Endothelial cell of umbilical vein (primary cell): ENCODE measurements at regions not wholly inside any gene's neighbourhood (a gene's known extent, or its start where the extent isn't known, plus 50 kb on each side); places are given as distances from the start of the nearest gene placed in this dataset.

ENCODE experiments used
- BruUV-seq: library from RNA; stranded (reverse); fragments of 400-500 nt; replicated peaks from 2 replicates; lab custom pipeline; 2021; lab: Mats Ljungman, UMichigan
- CTCF ChIA-PET: fragments of 300-600, 350-600 bp; sonication (Branson Sonifier 250); formaldehyde crosslinking; loops from one replicate; lab custom pipeline; 2021; ENCODE audit warnings: antibody characterized with exemption, inconsistent platforms; lab: Charles Lee
- POLR2A ChIA-PET: fragments of 300-600, 350-600 bp; sonication (Branson Sonifier 250); formaldehyde crosslinking; loops from one replicate; lab custom pipeline; 2021; ENCODE audit warnings: antibody characterized with exemption, inconsistent platforms; lab: Charles Lee
- DNase-seq: peaks from one replicate; pipeline ENCODE4 v3.0.0-alpha.2; 2011; ENCODE audit warnings: low read depth, low spot score
- FAIRE-seq: peaks from 2 replicates; lab custom pipeline; 2011; peaks lifted over from hg19 to GRCh38; lab: Jason Lieb, UNC
- H2AFZ ChIP-seq: 2 replicates; pipeline ENCODE4 v1.6.0; 2012; ENCODE audit warnings: low read depth, low read length, control low read depth, inconsistent platforms
- H3K27ac ChIP-seq: 2 replicates; pipeline ENCODE4 v1.5.1; 2011; ENCODE audit warnings: low read depth, mild to moderate bottlenecking, control low read depth, low read length, moderate library complexity; ENCODE audit not compliant: insufficient read depth
- H3K27me3 ChIP-seq, 2 experiments: 2 replicates each; pipeline versions ENCODE4 v1.6.0 to v1.6.1; 2011; ENCODE audit warnings: low read length in 2 of 2, mixed read lengths in 1 of 2; ENCODE audit not compliant: control insufficient read depth in 2 of 2, insufficient read depth in 2 of 2
- H3K36me3 ChIP-seq, 2 experiments: 2 replicates in 1 of 2; 3 replicates in 1 of 2; pipeline ENCODE4 v1.5.1; 2011; ENCODE audit warnings: low read length in 2 of 2, mild to moderate bottlenecking in 1 of 2, moderate library complexity in 1 of 2; ENCODE audit not compliant: control insufficient read depth in 2 of 2, insufficient read depth in 2 of 2; ENCODE audit errors: extremely low read depth in 1 of 2
- H3K4me1 ChIP-seq: 3 replicates; pipeline ENCODE4 v1.5.1; 2011; ENCODE audit warnings: mild to moderate bottlenecking, low read length; ENCODE audit not compliant: control insufficient read depth, insufficient read depth; ENCODE audit errors: extremely low read depth
- H3K4me2 ChIP-seq: 2 replicates; pipeline ENCODE4 v1.6.1; 2011; ENCODE audit warnings: low read length, control low read depth, mixed read lengths; ENCODE audit not compliant: insufficient read depth
- H3K4me3 ChIP-seq, 3 experiments: fragments of 200-600 bp in 1 of 3; sonication (generic), shearing (Covaris generic) in 1 of 3; replicated peaks in 1 of 3; 2 replicates each; pipeline ENCODE4 v1.5.1; 2011 to 2016; ENCODE audit warnings: control low read depth in 3 of 3, low read length in 3 of 3, mild to moderate bottlenecking in 2 of 3, inconsistent platforms in 1 of 3, low read depth in 1 of 3, moderate library complexity in 1 of 3; ENCODE audit not compliant: insufficient read depth in 1 of 3
- H3K79me2 ChIP-seq: 2 replicates; pipeline ENCODE4 v1.6.0; 2012; ENCODE audit warnings: low read length, inconsistent platforms; ENCODE audit not compliant: control insufficient read depth, insufficient read depth
- H3K9ac ChIP-seq: replicated peaks from 2 replicates; pipeline ENCODE3; 2011; ENCODE audit warnings: low read length, control low read depth; ENCODE audit not compliant: insufficient read depth; ENCODE audit errors: extremely low read depth
- H3K9me1 ChIP-seq: replicated peaks from 3 replicates; pipeline ENCODE4 v1.6.0; 2011; ENCODE audit warnings: mild to moderate bottlenecking, low read length; ENCODE audit not compliant: control insufficient read depth, insufficient read depth; ENCODE audit errors: extremely low read depth
- H3K9me3 ChIP-seq: replicated peaks from 2 replicates; pipeline ENCODE4 v1.5.1; 2012; ENCODE audit warnings: low read length, inconsistent platforms; ENCODE audit not compliant: control insufficient read depth, insufficient read depth
- H4K20me1 ChIP-seq: replicated peaks from 2 replicates; pipeline ENCODE3; 2011; ENCODE audit warnings: mild to moderate bottlenecking, low read length; ENCODE audit not compliant: control insufficient read depth, insufficient read depth; ENCODE audit errors: extremely low read depth
- EZH2 ChIP-seq: IDR thresholded peaks from 2 replicates; pipeline ENCODE4 v1.6.1; 2012; ENCODE audit warnings: borderline replicate concordance, low read depth, mild to moderate bottlenecking, moderate library complexity, low read length, inconsistent platforms; ENCODE audit not compliant: severe bottlenecking
- FOS ChIP-seq: IDR thresholded peaks from 2 replicates; pipeline ENCODE4 v1.6.1; 2011; ENCODE audit warnings: mild to moderate bottlenecking, low read length, moderate library complexity, borderline replicate concordance; ENCODE audit not compliant: insufficient read depth
- GATA2 ChIP-seq: IDR thresholded peaks from 2 replicates; pipeline ENCODE4 v1.7.0; 2011; ENCODE audit warnings: low read depth, mild to moderate bottlenecking, moderate library complexity, mixed read lengths, low read length; ENCODE audit not compliant: insufficient read length, insufficient read depth
- JUN ChIP-seq: IDR thresholded peaks from 2 replicates; pipeline ENCODE4 v1.6.1; 2011; ENCODE audit warnings: borderline replicate concordance, low read depth; ENCODE audit not compliant: insufficient read length, insufficient read depth
- MAX ChIP-seq: IDR thresholded peaks from 2 replicates; pipeline ENCODE4 v1.6.1; 2011; ENCODE audit not compliant: insufficient read depth, insufficient read length
- MYC ChIP-seq: IDR thresholded peaks from one replicate; pipeline ENCODE4 v1.6.1; 2011; ENCODE audit warnings: mild to moderate bottlenecking, low read depth, low read length
- POLR2A ChIP-seq: IDR thresholded peaks from 2 replicates; pipeline ENCODE4 v1.6.1; 2012; ENCODE audit warnings: low read depth, mild to moderate bottlenecking, control low read depth, low read length
- POLR2AphosphoS5 ChIP-seq: IDR thresholded peaks from 2 replicates; pipeline ENCODE4 v1.6.1; 2012; ENCODE audit warnings: low read depth, mild to moderate bottlenecking, control low read depth, low read length, moderate library complexity; ENCODE audit not compliant: insufficient read depth
- dilution Hi-C: fragments of 300-500 bp; cut with MboI; formaldehyde crosslinking; loops from one replicate; pipeline ENCODE4 v1.15.0; 2019; ENCODE audit warnings: low sequenced_read_pairs; ENCODE audit not compliant: extremely low pct_ligation_motif_present
- intact Hi-C: fragments of 100-400 bp; cut with micrococcal nuclease; formaldehyde crosslinking; loops from one replicate; pipeline ENCODE4 v1.10.0; 2022
- TF ChIP-seq, protein P1 (sequence below), 2 donors: IDR thresholded peaks; 1 replicate in 1 of 2; 2 replicates in 1 of 2; pipeline ENCODE4 v1.5.1; 2011; ENCODE audit warnings: low read length in 2 of 2, mild to moderate bottlenecking in 2 of 2, moderate library complexity in 2 of 2, control low read depth in 1 of 2, inconsistent platforms in 1 of 2, low read depth in 1 of 2; ENCODE audit not compliant: insufficient read depth in 1 of 2; ENCODE audit errors: extremely low read depth in 1 of 2

- no peaks in the 10 kb centered on the region for H3K9me3 ChIP-seq
- CTCF ChIA-PET = no interaction called here
- no peaks in the 10 kb centered on the region for H3K27me3 ChIP-seq
- intact Hi-C loops = no loop called here
- H3K27ac ChIP-seq = no peak overlapping the region
- TF ChIP-seq POLR2AphosphoS5 = no peak
- no peak for TF ChIP-seq JUN
- no peak for TF ChIP-seq FOS
- no peak for TF ChIP-seq MYC
- no peak for TF ChIP-seq EZH2
- no peak for TF ChIP-seq GATA2
- TF ChIP-seq, protein P1, sequence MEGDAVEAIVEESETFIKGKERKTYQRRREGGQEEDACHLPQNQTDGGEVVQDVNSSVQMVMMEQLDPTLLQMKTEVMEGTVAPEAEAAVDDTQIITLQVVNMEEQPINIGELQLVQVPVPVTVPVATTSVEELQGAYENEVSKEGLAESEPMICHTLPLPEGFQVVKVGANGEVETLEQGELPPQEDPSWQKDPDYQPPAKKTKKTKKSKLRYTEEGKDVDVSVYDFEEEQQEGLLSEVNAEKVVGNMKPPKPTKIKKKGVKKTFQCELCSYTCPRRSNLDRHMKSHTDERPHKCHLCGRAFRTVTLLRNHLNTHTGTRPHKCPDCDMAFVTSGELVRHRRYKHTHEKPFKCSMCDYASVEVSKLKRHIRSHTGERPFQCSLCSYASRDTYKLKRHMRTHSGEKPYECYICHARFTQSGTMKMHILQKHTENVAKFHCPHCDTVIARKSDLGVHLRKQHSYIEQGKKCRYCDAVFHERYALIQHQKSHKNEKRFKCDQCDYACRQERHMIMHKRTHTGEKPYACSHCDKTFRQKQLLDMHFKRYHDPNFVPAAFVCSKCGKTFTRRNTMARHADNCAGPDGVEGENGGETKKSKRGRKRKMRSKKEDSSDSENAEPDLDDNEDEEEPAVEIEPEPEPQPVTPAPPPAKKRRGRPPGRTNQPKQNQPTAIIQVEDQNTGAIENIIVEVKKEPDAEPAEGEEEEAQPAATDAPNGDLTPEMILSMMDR (IDR thresholded peaks at IDR 0.05; ENCODE audit: extremely low read depth in 1 of 2, insufficient read depth in 1 of 2, low read depth in 1 of 2, low read length in 2 of 2) = no peak
- TF ChIP-seq MAX = no peak
- TF ChIP-seq POLR2A = no peak
- no peak overlapping the region for H3K4me2 ChIP-seq
- no peak overlapping the region for H2AFZ ChIP-seq
- H3K79me2 ChIP-seq = no peaks in the 10 kb centered on the region
- POLR2A ChIA-PET = no interaction called here
- no peaks in the 10 kb centered on the region for H4K20me1 ChIP-seq
- H3K36me3 ChIP-seq = no peaks in the 10 kb centered on the region
- no peak for DNase-seq
- no peak overlapping the region for H3K9ac ChIP-seq
- no peak for FAIRE-seq
- H3K4me1 ChIP-seq = no peaks in the 10 kb centered on the region
- BruUV-seq = no TSS peak
- no peaks in the 10 kb centered on the region for H3K9me1 ChIP-seq
- dilution Hi-C loops = no loop called here
- no peak overlapping the region for H3K4me3 ChIP-seq
These were observed 81.8 kb upstream of the RBPJ start for GRCh38 chr4:26238778-26239679.
